GM12892 (cell line): ENCODE measurements at regions not wholly inside any gene's neighbourhood (a gene's known extent, or its start where the extent isn't known, plus 50 kb on each side); places are given as distances from the start of the nearest gene placed in this dataset.

Source experiments
- POLR2A ChIP-seq: IDR thresholded peaks from 2 replicates; pipeline ENCODE4 v1.6.1; 2011; ENCODE audit warnings: low read depth, low read length, control low read depth
- POLR2AphosphoS5 ChIP-seq: IDR thresholded peaks from 2 replicates; pipeline ENCODE4 v1.6.1; 2011; ENCODE audit warnings: low read depth, low read length, control low read depth

GRCh38 chr2:8511868-8512612, 169.8 kb upstream of the ID2 start:
- TF ChIP-seq POLR2AphosphoS5, result no peak
- no peak for TF ChIP-seq POLR2A
